SK-N-MC (cell line): ENCODE measurements at regions not wholly inside any gene's neighbourhood (a gene's known extent, or its start where the extent isn't known, plus 50 kb on each side); places are given as distances from the start of the nearest gene placed in this dataset.

Experiments used
- EZH2 ChIP-seq: fragments of 200-600 bp; sonication (generic); IDR thresholded peaks from one replicate; pipeline ENCODE4 v1.6.1; 2017; ENCODE audit warnings: antibody characterized with exemption
- POLR2AphosphoS5 ChIP-seq: IDR thresholded peaks from 2 replicates; pipeline ENCODE4 v1.6.1; 2012; ENCODE audit warnings: mild to moderate bottlenecking, low read depth, low read length, borderline replicate concordance

DNA sequence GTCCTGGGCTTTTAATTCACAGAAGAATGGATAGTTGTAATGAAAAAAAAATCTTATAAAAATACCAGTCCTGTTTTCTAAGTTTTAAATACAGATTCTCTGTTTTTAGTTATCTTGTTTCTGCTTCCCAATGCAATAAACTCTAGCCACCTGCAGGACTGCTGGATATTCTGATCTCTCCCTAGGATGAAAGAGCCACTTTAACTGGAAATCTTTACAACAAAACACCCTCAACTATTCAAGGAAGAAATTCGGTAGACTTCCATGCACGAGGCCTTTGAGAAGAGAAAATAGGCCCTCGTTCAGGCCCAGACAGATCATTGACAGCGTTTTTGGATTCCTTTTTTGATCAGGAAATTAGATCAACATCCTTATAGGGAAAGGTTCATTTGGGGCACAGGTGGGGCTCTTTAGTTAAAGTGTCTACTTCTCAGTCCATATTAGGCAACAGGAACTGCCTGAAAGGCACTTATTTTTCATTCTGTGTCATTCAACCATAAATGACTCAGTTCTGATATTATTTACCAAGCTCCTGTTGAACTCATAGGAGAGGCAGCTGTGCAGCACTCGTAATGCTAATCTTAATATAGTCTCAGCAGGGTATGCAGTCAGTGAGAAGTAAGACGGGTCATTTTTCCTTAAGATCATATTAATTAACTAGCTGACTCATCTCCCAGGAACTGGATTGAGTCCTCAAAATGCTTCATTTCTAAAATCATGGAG lies 71.1 kb upstream of the ERRFI1 start:
- TF ChIP-seq POLR2AphosphoS5 (no peak), EZH2 (no peak)
